Endothelial cell of umbilical vein (primary cell): ENCODE measurements at regions not wholly inside any gene's neighbourhood (a gene's known extent, or its start where the extent isn't known, plus 50 kb on each side); places are given as distances from the start of the nearest gene placed in this dataset.
A peak's percentile ranks its signal among the peaks of the same experiment; 100 is the strongest.

Experiments used
- BruUV-seq: library from RNA; stranded (reverse); fragments of 400-500 nt; replicated peaks from 2 replicates; lab custom pipeline; 2021; lab: Mats Ljungman, UMichigan
- CTCF ChIA-PET: fragments of 300-600, 350-600 bp; sonication (Branson Sonifier 250); formaldehyde crosslinking; loops from one replicate; lab custom pipeline; 2021; ENCODE audit warnings: antibody characterized with exemption, inconsistent platforms; lab: Charles Lee
- POLR2A ChIA-PET: fragments of 300-600, 350-600 bp; sonication (Branson Sonifier 250); formaldehyde crosslinking; loops from one replicate; lab custom pipeline; 2021; ENCODE audit warnings: antibody characterized with exemption, inconsistent platforms; lab: Charles Lee
- DNase-seq: peaks from one replicate; pipeline ENCODE4 v3.0.0-alpha.2; 2011; ENCODE audit warnings: low read depth, low spot score
- FAIRE-seq: peaks from 2 replicates; lab custom pipeline; 2011; peaks lifted over from hg19 to GRCh38; lab: Jason Lieb, UNC
- H2AFZ ChIP-seq: 2 replicates; pipeline ENCODE4 v1.6.0; 2012; ENCODE audit warnings: low read depth, low read length, control low read depth, inconsistent platforms
- H3K27ac ChIP-seq: 2 replicates; pipeline ENCODE4 v1.5.1; 2011; ENCODE audit warnings: low read depth, mild to moderate bottlenecking, control low read depth, low read length, moderate library complexity; ENCODE audit not compliant: insufficient read depth
- H3K27me3 ChIP-seq, 2 experiments: 2 replicates each; pipeline versions ENCODE4 v1.6.0 to v1.6.1; 2011; ENCODE audit warnings: low read length in 2 of 2, mixed read lengths in 1 of 2; ENCODE audit not compliant: control insufficient read depth in 2 of 2, insufficient read depth in 2 of 2
- H3K36me3 ChIP-seq, 2 experiments: 2 replicates in 1 of 2; 3 replicates in 1 of 2; pipeline ENCODE4 v1.5.1; 2011; ENCODE audit warnings: low read length in 2 of 2, mild to moderate bottlenecking in 1 of 2, moderate library complexity in 1 of 2; ENCODE audit not compliant: control insufficient read depth in 2 of 2, insufficient read depth in 2 of 2; ENCODE audit errors: extremely low read depth in 1 of 2
- H3K4me1 ChIP-seq: 3 replicates; pipeline ENCODE4 v1.5.1; 2011; ENCODE audit warnings: mild to moderate bottlenecking, low read length; ENCODE audit not compliant: control insufficient read depth, insufficient read depth; ENCODE audit errors: extremely low read depth
- H3K4me2 ChIP-seq: 2 replicates; pipeline ENCODE4 v1.6.1; 2011; ENCODE audit warnings: low read length, control low read depth, mixed read lengths; ENCODE audit not compliant: insufficient read depth
- H3K4me3 ChIP-seq, 3 experiments: fragments of 200-600 bp in 1 of 3; sonication (generic), shearing (Covaris generic) in 1 of 3; replicated peaks in 1 of 3; 2 replicates each; pipeline ENCODE4 v1.5.1; 2011 to 2016; ENCODE audit warnings: control low read depth in 3 of 3, low read length in 3 of 3, mild to moderate bottlenecking in 2 of 3, inconsistent platforms in 1 of 3, low read depth in 1 of 3, moderate library complexity in 1 of 3; ENCODE audit not compliant: insufficient read depth in 1 of 3
- H3K79me2 ChIP-seq: 2 replicates; pipeline ENCODE4 v1.6.0; 2012; ENCODE audit warnings: low read length, inconsistent platforms; ENCODE audit not compliant: control insufficient read depth, insufficient read depth
- H3K9ac ChIP-seq: replicated peaks from 2 replicates; pipeline ENCODE3; 2011; ENCODE audit warnings: low read length, control low read depth; ENCODE audit not compliant: insufficient read depth; ENCODE audit errors: extremely low read depth
- H3K9me1 ChIP-seq: replicated peaks from 3 replicates; pipeline ENCODE4 v1.6.0; 2011; ENCODE audit warnings: mild to moderate bottlenecking, low read length; ENCODE audit not compliant: control insufficient read depth, insufficient read depth; ENCODE audit errors: extremely low read depth
- H3K9me3 ChIP-seq: replicated peaks from 2 replicates; pipeline ENCODE4 v1.5.1; 2012; ENCODE audit warnings: low read length, inconsistent platforms; ENCODE audit not compliant: control insufficient read depth, insufficient read depth
- H4K20me1 ChIP-seq: replicated peaks from 2 replicates; pipeline ENCODE3; 2011; ENCODE audit warnings: mild to moderate bottlenecking, low read length; ENCODE audit not compliant: control insufficient read depth, insufficient read depth; ENCODE audit errors: extremely low read depth
- FOS ChIP-seq: IDR thresholded peaks from 2 replicates; pipeline ENCODE4 v1.6.1; 2011; ENCODE audit warnings: mild to moderate bottlenecking, low read length, moderate library complexity, borderline replicate concordance; ENCODE audit not compliant: insufficient read depth
- GATA2 ChIP-seq: IDR thresholded peaks from 2 replicates; pipeline ENCODE4 v1.7.0; 2011; ENCODE audit warnings: low read depth, mild to moderate bottlenecking, moderate library complexity, mixed read lengths, low read length; ENCODE audit not compliant: insufficient read length, insufficient read depth
- JUN ChIP-seq: IDR thresholded peaks from 2 replicates; pipeline ENCODE4 v1.6.1; 2011; ENCODE audit warnings: borderline replicate concordance, low read depth; ENCODE audit not compliant: insufficient read length, insufficient read depth
- MYC ChIP-seq: IDR thresholded peaks from one replicate; pipeline ENCODE4 v1.6.1; 2011; ENCODE audit warnings: mild to moderate bottlenecking, low read depth, low read length
- POLR2A ChIP-seq: IDR thresholded peaks from 2 replicates; pipeline ENCODE4 v1.6.1; 2012; ENCODE audit warnings: low read depth, mild to moderate bottlenecking, control low read depth, low read length
- POLR2AphosphoS5 ChIP-seq: IDR thresholded peaks from 2 replicates; pipeline ENCODE4 v1.6.1; 2012; ENCODE audit warnings: low read depth, mild to moderate bottlenecking, control low read depth, low read length, moderate library complexity; ENCODE audit not compliant: insufficient read depth
- dilution Hi-C: fragments of 300-500 bp; cut with MboI; formaldehyde crosslinking; loops from one replicate; pipeline ENCODE4 v1.15.0; 2019; ENCODE audit warnings: low sequenced_read_pairs; ENCODE audit not compliant: extremely low pct_ligation_motif_present
- intact Hi-C: fragments of 100-400 bp; cut with micrococcal nuclease; formaldehyde crosslinking; loops from one replicate; pipeline ENCODE4 v1.10.0; 2022
- TF ChIP-seq, protein P1 (sequence below), 2 donors: IDR thresholded peaks; 1 replicate in 1 of 2; 2 replicates in 1 of 2; pipeline ENCODE4 v1.5.1; 2011; ENCODE audit warnings: low read length in 2 of 2, mild to moderate bottlenecking in 2 of 2, moderate library complexity in 2 of 2, control low read depth in 1 of 2, inconsistent platforms in 1 of 2, low read depth in 1 of 2; ENCODE audit not compliant: insufficient read depth in 1 of 2; ENCODE audit errors: extremely low read depth in 1 of 2
- TF ChIP-seq, protein P2 (sequence below): IDR thresholded peaks from 2 replicates; pipeline ENCODE4 v1.6.1; 2011; ENCODE audit not compliant: insufficient read depth, insufficient read length

DNA sequence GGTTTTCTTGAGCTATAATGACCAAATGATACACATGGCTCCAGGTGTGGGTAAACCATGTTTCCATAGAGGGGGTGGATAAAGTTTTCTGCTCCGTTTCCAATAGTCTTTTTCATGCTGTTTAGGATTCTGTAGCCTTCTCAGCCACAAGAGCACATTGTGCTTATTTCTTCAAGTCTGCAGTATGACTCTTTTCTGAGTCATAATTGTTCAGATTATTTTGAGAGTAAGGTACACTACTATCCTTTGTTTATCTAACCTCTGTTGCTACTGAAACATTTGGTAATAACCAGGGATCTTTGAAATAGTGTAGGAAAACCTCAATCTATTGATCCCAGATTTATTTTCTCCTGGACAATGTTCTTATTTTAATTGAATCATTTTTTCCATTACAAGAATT, 247.9 kb upstream of the BMP2 start:
- Histone ChIP-seq H3K4me2 (peak overlapping the region; percentile 81), H3K9ac (peak overlapping the region; percentile 16), H3K27ac (peak overlapping the region; percentile 68), H3K9me1 (no peaks in the 10 kb centered on the region), H3K9me3 (no peaks in the 10 kb centered on the region), H3K27me3 (no peaks in the 10 kb centered on the region), H3K4me1 (peaks cover 31% of the 10 kb centered on the region), H2AFZ (peak overlapping the region; percentile 97), H4K20me1 (no peaks in the 10 kb centered on the region), H3K79me2 (no peaks in the 10 kb centered on the region), H3K4me3 (no peak overlapping the region), H3K36me3 (no peaks in the 10 kb centered on the region)
- intact Hi-C loops (loop anchor here (10.0 kb wide), 1 partner anchor 875 kb away; no protein-coding TSS in a partner anchor), dilution Hi-C loops (no loop called here)
- POLR2A ChIA-PET = no interaction called here
- BruUV-seq = no TSS peak
- DNase-seq (peak; percentile 52), FAIRE-seq (peak; percentile 28)
- CTCF ChIA-PET = no interaction called here
- no peak for TF ChIP-seq MYC
- peak; percentile 84 for TF ChIP-seq FOS
- peak; percentile 72 for TF ChIP-seq JUN

DNA sequence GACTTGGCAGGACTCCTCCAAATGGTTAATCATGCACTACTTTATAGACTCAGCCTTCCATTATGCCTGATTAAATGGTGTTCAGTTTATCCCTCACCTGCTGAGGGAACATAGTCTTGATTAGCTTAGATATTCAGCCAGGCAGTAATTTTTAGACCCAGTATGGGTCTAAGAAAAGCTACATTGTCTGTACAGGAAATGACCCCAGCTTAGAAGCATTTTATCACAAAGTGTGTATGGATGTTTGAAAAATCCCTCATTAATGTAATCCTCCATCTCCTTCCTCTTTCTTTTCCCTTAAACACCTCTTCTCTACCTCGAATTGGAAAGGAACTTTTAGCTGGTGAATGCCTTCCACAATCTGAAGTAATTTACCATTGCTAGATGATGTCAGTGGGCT, 252.2 kb upstream of the BMP2 start:
- POLR2A ChIA-PET = no interaction called here
- TF ChIP-seq MYC (no peak), GATA2 (peak; percentile 55), POLR2AphosphoS5 (no peak), POLR2A (no peak), JUN (peak; percentile 23)
- TF ChIP-seq, protein P1, sequence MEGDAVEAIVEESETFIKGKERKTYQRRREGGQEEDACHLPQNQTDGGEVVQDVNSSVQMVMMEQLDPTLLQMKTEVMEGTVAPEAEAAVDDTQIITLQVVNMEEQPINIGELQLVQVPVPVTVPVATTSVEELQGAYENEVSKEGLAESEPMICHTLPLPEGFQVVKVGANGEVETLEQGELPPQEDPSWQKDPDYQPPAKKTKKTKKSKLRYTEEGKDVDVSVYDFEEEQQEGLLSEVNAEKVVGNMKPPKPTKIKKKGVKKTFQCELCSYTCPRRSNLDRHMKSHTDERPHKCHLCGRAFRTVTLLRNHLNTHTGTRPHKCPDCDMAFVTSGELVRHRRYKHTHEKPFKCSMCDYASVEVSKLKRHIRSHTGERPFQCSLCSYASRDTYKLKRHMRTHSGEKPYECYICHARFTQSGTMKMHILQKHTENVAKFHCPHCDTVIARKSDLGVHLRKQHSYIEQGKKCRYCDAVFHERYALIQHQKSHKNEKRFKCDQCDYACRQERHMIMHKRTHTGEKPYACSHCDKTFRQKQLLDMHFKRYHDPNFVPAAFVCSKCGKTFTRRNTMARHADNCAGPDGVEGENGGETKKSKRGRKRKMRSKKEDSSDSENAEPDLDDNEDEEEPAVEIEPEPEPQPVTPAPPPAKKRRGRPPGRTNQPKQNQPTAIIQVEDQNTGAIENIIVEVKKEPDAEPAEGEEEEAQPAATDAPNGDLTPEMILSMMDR (IDR thresholded peaks at IDR 0.05; ENCODE audit: extremely low read depth in 1 of 2, insufficient read depth in 1 of 2, low read depth in 1 of 2, low read length in 2 of 2) = no peak
- TF ChIP-seq, protein P2, sequence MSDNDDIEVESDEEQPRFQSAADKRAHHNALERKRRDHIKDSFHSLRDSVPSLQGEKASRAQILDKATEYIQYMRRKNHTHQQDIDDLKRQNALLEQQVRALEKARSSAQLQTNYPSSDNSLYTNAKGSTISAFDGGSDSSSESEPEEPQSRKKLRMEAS = no peak
- CTCF ChIA-PET = interaction anchor here (0.7 to 1.4 kb wide), 5 partner anchors 19 to 96 kb away, joined by 3 to 7 read pairs (median 3); no protein-coding TSS in a partner anchor
- DNase-seq (peak; percentile 45), FAIRE-seq (peak; percentile 71)
- Histone ChIP-seq H3K4me1 (peaks cover 30% of the 10 kb centered on the region), H3K9me3 (no peaks in the 10 kb centered on the region), H3K4me2 (peak overlapping the region; percentile 2), H3K4me3 (no peak overlapping the region), H2AFZ (peak overlapping the region; percentile 43), H3K36me3 (no peaks in the 10 kb centered on the region), H3K9me1 (no peaks in the 10 kb centered on the region), H3K27ac (no peak overlapping the region), H4K20me1 (no peaks in the 10 kb centered on the region), H3K9ac (no peak overlapping the region), H3K79me2 (no peaks in the 10 kb centered on the region), H3K27me3 (no peaks in the 10 kb centered on the region)
- no TSS peak for BruUV-seq
- dilution Hi-C loops (no loop called here), intact Hi-C loops (loop anchor here (2.0 to 10.0 kb wide), 2 partner anchors 14 to 880 kb away; no protein-coding TSS in a partner anchor)
